GM06990 (cell line): ENCODE measurements at regions not wholly inside any gene's neighbourhood (a gene's known extent, or its start where the extent isn't known, plus 50 kb on each side); places are given as distances from the start of the nearest gene placed in this dataset.
"Not testable (repeated sequence)": the region's sequence is repeated elsewhere in the genome, so short reads cannot be mapped to it uniquely, and the experiment has no call there.

Experiments used
- DNase-seq: peaks from one replicate; pipeline ENCODE4 v3.0.0-alpha.2; 2011; ENCODE audit not compliant: insufficient read length; ENCODE audit errors: extremely low read depth
- H3K27me3 ChIP-seq: replicated peaks from 2 replicates; pipeline ENCODE4 v1.6.0; 2011; ENCODE audit warnings: low read length; ENCODE audit not compliant: control insufficient read depth, insufficient read depth
- H3K36me3 ChIP-seq: 2 replicates; pipeline ENCODE4 v1.5.1; 2011; ENCODE audit warnings: low read length; ENCODE audit not compliant: control insufficient read depth, insufficient read depth
- H3K4me3 ChIP-seq: replicated peaks from 2 replicates; pipeline ENCODE4 v1.5.1; 2011; ENCODE audit warnings: low read depth, mild to moderate bottlenecking, control low read depth, low read length
- TF ChIP-seq, protein P1 (sequence below): IDR thresholded peaks from 2 replicates; pipeline ENCODE4 v1.5.1; 2011; ENCODE audit warnings: low read length, control low read depth, mild to moderate bottlenecking, inconsistent platforms; ENCODE audit not compliant: insufficient read depth, poor library complexity, severe bottlenecking

DNA sequence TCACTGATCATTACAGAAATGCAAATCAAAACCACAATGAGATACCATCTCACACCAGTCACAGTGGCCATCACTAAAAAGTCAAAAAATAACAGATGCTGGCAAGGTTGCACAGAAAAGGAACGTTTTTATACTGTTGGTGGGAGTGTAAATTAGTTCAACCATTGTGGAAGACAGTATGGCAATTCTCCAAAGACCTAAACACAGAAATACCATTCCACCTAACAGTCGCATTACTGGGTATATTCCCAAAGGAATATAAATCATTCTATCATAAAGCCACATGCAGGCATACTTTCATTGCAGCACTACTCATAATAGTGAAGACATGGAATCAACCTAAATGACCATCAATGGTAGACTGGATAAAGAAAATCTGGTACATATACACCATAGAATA, 83.2 kb upstream of the ARID5B start:
- not testable (repeated sequence) for H3K27me3 ChIP-seq, DNase-seq, H3K4me3 ChIP-seq, H3K36me3 ChIP-seq

DNA sequence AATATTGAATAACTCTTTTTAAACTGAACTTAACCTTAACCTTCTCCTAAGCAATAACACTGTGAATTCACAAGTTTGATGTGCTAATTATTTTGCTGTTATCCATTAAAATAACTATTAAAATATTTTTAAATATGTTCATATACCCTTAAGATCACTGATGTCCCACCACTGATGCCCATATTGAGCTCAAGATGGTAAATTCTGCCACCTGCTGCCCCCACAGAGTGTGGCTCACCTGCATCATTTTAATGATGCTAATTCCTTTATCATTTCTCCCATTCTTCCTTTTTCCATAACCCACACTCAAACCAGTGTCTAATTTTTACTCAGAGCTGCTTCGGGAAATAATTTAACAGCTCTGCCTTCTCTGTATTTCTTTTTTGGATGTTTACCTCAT, 82.3 kb upstream of the ARID5B start:
- no peak for DNase-seq
- H3K4me3 ChIP-seq = no peak overlapping the region
- TF ChIP-seq, protein P1, sequence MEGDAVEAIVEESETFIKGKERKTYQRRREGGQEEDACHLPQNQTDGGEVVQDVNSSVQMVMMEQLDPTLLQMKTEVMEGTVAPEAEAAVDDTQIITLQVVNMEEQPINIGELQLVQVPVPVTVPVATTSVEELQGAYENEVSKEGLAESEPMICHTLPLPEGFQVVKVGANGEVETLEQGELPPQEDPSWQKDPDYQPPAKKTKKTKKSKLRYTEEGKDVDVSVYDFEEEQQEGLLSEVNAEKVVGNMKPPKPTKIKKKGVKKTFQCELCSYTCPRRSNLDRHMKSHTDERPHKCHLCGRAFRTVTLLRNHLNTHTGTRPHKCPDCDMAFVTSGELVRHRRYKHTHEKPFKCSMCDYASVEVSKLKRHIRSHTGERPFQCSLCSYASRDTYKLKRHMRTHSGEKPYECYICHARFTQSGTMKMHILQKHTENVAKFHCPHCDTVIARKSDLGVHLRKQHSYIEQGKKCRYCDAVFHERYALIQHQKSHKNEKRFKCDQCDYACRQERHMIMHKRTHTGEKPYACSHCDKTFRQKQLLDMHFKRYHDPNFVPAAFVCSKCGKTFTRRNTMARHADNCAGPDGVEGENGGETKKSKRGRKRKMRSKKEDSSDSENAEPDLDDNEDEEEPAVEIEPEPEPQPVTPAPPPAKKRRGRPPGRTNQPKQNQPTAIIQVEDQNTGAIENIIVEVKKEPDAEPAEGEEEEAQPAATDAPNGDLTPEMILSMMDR = no peak
- no peaks in the 10 kb centered on the region for H3K36me3 ChIP-seq
- H3K27me3 ChIP-seq = no peaks in the 10 kb centered on the region

DNA sequence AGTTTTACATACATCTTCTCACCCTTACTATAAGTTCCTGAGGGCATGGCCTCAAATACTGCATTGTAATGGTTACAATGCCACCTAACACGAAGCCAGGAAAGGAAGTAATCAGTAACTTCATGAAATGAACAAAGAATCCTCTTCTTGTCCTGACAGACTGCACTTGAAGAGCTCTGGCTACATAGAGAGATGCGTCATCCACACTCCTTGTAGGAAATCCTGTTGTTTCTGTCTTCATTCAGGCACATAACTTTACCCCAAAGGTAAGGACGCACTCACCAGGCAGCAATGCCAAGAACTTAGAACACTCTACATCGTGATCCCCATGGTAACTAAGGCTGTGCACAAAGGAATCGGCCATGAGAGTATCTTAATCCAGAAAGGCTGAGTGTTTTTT, 80.3 kb upstream of the ARID5B start:
- no peak for DNase-seq
- Histone ChIP-seq H3K27me3 (no peaks in the 10 kb centered on the region), H3K4me3 (no peak overlapping the region), H3K36me3 (no peaks in the 10 kb centered on the region)
- TF ChIP-seq, protein P1 = no peak

DNA sequence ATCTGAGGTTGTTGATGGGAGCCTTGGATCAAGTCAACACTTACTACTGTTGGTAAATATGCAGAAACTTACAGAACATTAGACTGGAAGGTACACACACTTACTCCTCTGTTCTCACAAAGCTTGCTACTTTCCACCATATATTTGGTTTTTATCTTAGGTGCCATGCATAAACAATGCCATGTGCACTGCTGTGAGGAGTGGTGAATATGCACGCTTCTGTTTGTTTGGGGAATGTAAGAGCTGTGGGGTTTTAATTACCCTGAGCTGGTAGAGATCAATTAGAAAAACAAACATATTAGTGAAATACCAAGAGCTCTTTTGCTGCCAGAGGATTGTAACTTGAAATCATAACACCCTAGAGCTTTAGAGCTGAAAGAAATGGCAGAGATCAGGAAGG, 79.8 kb upstream of the ARID5B start:
- TF ChIP-seq, protein P1 = no peak
- no peak for DNase-seq
- H3K36me3 ChIP-seq = no peaks in the 10 kb centered on the region
- no peaks in the 10 kb centered on the region for H3K27me3 ChIP-seq
- no peak overlapping the region for H3K4me3 ChIP-seq

DNA sequence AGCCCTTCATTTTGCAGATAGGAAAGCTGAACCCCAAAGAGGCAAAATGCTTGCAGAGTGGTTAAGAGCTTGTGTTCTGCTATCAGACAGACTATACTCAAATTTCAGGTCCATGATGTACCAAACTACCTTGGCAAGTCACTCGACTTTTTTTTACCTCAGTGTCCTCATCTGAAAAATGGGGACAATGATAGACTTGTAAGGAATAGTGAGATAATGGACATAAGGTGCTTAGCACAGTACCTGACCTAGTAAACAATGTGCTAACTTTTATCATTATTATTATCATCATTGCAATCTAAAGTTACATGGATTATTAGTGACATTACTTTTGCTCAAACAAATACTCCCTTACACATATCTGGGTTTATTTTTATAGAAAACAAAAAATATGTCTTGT, 79.4 kb upstream of the ARID5B start:
- no peak for DNase-seq
- no peaks in the 10 kb centered on the region for H3K36me3 ChIP-seq
- TF ChIP-seq, protein P1 = no peak
- no peak overlapping the region for H3K4me3 ChIP-seq
- no peaks in the 10 kb centered on the region for H3K27me3 ChIP-seq

DNA sequence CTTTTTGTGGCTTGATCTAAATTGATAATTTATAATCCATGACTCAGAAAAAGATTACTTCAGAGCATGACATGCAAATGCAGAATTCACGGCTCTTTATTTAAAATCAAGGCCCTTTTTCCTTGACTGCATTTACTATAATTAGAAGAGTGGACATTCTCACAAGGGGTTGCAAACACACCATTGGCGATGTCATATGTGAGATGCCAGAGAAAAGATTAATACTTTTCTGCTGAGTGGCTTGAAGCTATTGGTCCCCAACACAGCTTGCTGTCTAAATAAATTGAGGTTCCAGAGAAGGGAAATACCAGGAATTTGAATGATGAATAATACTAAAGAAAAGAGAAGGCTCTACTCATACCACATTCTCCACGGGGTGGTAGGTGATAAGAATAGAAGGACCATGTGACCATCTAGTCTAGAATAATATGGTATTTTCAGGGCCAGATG, 78.7 kb upstream of the ARID5B start:
- no peak for DNase-seq
- Histone ChIP-seq H3K4me3 (no peak overlapping the region), H3K36me3 (no peaks in the 10 kb centered on the region), H3K27me3 (no peaks in the 10 kb centered on the region)
- TF ChIP-seq, protein P1 = no peak
